WERI-Rb-1 (cell line): ENCODE measurements at regions not wholly inside any gene's neighbourhood (a gene's known extent, or its start where the extent isn't known, plus 50 kb on each side); places are given as distances from the start of the nearest gene placed in this dataset.

ENCODE experiments used
- DNase-seq: peaks from one replicate; pipeline ENCODE4 v3.0.0-alpha.2; 2020
- H3K27ac ChIP-seq: fragments of 250-450 bp; sonication (Bioruptor Pico); 2 replicates; pipeline ENCODE4 v1.5.1; 2020; ENCODE audit warnings: mild to moderate bottlenecking, moderate library complexity
- H3K27me3 ChIP-seq: fragments of 250-450 bp; sonication (Bioruptor Pico); 2 replicates; pipeline ENCODE4 v1.5.1; 2021; ENCODE audit warnings: mild to moderate bottlenecking, low read depth, moderate library complexity; ENCODE audit not compliant: insufficient read depth, severe bottlenecking
- H3K36me3 ChIP-seq: fragments of 250-450 bp; sonication (Bioruptor Pico); 2 replicates; pipeline ENCODE4 v1.5.1; 2020; ENCODE audit warnings: mild to moderate bottlenecking, moderate library complexity
- H3K4me3 ChIP-seq: 2 replicates; pipeline ENCODE4 v1.5.1; 2011; ENCODE audit warnings: low read depth, mild to moderate bottlenecking, control low read depth, low read length
- H3K9me3 ChIP-seq: fragments of 250-450 bp; sonication (Bioruptor Pico); 2 replicates; pipeline ENCODE4 v1.5.1; 2021; ENCODE audit warnings: mild to moderate bottlenecking, moderate library complexity; ENCODE audit not compliant: severe bottlenecking
- TF ChIP-seq, protein P1 (sequence below): IDR thresholded peaks from 2 replicates; pipeline ENCODE4 v1.5.1; 2011; ENCODE audit warnings: low read depth, mild to moderate bottlenecking, control low read depth, inconsistent platforms, low read length

GRCh38 chr1:195458365-195458764, 1149.9 kb downstream of the KCNT2 start:
- Histone ChIP-seq H3K27me3 (no peaks in the 10 kb centered on the region), H3K27ac (no peak overlapping the region), H3K36me3 (no peaks in the 10 kb centered on the region), H3K4me3 (no peak overlapping the region), H3K9me3 (no peaks in the 10 kb centered on the region)
- no peak for DNase-seq
- TF ChIP-seq, protein P1, sequence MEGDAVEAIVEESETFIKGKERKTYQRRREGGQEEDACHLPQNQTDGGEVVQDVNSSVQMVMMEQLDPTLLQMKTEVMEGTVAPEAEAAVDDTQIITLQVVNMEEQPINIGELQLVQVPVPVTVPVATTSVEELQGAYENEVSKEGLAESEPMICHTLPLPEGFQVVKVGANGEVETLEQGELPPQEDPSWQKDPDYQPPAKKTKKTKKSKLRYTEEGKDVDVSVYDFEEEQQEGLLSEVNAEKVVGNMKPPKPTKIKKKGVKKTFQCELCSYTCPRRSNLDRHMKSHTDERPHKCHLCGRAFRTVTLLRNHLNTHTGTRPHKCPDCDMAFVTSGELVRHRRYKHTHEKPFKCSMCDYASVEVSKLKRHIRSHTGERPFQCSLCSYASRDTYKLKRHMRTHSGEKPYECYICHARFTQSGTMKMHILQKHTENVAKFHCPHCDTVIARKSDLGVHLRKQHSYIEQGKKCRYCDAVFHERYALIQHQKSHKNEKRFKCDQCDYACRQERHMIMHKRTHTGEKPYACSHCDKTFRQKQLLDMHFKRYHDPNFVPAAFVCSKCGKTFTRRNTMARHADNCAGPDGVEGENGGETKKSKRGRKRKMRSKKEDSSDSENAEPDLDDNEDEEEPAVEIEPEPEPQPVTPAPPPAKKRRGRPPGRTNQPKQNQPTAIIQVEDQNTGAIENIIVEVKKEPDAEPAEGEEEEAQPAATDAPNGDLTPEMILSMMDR, result no peak

DNA sequence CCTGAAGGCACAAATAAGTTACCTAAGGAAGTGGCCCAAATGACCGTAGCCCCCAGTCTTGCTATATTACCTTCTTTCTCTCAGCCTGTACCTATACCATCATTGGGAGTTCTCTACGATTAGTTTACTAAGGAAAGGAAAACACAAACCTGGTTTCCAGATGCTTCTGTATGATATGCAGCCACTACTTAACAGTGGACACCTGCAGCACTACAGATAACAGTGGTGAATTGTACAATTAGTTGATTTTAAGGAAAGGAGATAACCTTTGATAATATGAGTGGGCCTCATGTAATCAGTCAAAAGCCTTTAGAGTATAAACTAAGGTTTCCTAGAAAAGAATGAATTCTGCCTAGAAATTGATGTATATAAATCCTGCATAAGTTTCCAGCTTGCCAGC, 1157.4 kb downstream of the KCNT2 start:
- Histone ChIP-seq H3K27me3 (no peaks in the 10 kb centered on the region), H3K36me3 (no peaks in the 10 kb centered on the region), H3K4me3 (no peak overlapping the region), H3K27ac (no peak overlapping the region), H3K9me3 (no peaks in the 10 kb centered on the region)
- TF ChIP-seq, protein P1, result no peak
- DNase-seq, result no peak

GRCh38 chr1:195439661-195440060, 1168.6 kb downstream of the KCNT2 start:
- TF ChIP-seq, protein P1, result no peak
- no peak overlapping the region for H3K27ac ChIP-seq
- no peaks in the 10 kb centered on the region for H3K36me3 ChIP-seq
- H3K27me3 ChIP-seq, result no peaks in the 10 kb centered on the region
- no peak overlapping the region for H3K4me3 ChIP-seq
- no peaks in the 10 kb centered on the region for H3K9me3 ChIP-seq
- no peak for DNase-seq

DNA sequence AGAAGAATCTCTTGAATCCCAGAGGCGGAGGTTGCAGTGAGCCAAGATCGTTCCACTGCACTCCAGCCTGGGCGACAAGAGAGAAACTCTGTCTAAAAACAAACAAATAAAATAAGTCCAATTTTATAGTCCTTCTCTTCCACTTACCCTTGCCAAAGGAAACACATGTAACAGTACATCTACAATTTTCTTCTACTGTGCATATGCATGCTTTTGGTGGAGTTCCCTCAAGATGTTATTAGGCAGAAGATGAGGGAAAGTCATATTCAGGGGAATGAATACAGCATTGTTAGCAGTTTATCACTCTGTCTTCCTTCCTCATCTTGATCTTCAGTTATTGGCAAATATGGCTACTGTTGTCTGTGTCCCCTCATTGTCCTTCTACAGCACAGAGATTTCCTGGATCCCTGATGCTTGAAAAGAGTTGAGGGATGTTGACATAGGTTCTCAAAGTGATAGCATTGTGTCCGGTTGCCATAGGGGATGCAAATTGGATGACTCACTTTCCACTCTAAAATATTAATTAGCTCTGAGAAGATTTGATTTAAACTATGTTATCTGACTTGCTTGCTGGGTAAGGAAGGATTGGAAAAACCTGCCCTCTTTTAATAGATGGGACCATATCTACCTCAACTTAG, 1173.6 kb downstream of the KCNT2 start:
- H3K27me3 ChIP-seq, result no peaks in the 10 kb centered on the region
- no peak overlapping the region for H3K4me3 ChIP-seq
- TF ChIP-seq, protein P1, result no peak
- no peak for DNase-seq
- H3K9me3 ChIP-seq, result no peaks in the 10 kb centered on the region
- H3K36me3 ChIP-seq, result no peaks in the 10 kb centered on the region
- no peak overlapping the region for H3K27ac ChIP-seq

DNA sequence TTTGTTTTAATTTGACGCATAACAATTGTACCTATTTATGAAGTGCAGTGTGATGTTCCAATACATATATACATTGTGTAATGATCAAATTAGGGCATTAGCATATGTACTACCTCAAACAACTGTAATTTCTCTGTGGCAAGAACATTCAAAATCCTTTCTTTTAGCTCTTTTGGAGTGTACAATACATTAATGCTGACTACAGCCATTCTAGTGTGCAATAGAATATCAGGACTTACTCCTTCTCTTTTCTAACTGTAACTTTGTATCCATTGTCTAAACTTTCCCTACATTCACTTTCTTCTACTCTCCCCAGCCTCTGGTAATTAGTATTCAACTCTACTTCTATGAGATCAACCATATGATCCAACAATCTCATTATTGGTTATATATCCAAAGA, 1177.4 kb downstream of the KCNT2 start:
- Histone ChIP-seq H3K9me3 (no peaks in the 10 kb centered on the region), H3K27ac (no peak overlapping the region), H3K36me3 (no peaks in the 10 kb centered on the region), H3K4me3 (no peak overlapping the region), H3K27me3 (no peaks in the 10 kb centered on the region)
- TF ChIP-seq, protein P1, result no peak
- no peak for DNase-seq

DNA sequence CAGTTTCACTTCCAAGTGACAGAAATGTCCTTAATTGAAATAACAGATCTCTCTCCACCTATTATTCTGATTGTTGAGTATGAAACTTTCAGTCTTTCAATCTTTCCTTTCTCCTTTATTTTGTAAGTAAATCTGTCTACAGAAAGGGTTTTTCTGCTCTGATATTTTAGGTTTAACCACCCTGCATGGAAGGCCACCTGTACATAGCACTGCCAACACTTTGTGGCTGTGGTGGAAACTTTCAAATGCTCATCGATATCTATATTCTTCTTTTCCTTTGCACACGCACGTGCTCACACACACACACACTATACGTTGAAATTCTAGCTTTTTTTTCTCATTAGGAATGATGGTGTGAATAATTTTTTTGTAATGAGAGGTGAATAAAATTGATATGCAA, 1179.3 kb downstream of the KCNT2 start:
- no peak for DNase-seq
- H3K27ac ChIP-seq, result no peak overlapping the region
- no peaks in the 10 kb centered on the region for H3K27me3 ChIP-seq
- no peaks in the 10 kb centered on the region for H3K36me3 ChIP-seq
- TF ChIP-seq, protein P1, result no peak
- no peaks in the 10 kb centered on the region for H3K9me3 ChIP-seq
- H3K4me3 ChIP-seq, result no peak overlapping the region
